ENCODE measurements at regions not wholly inside any gene's neighbourhood (a gene's known extent, or its start where the extent isn't known, plus 50 kb on each side); places are given as distances from the start of the nearest gene placed in this dataset.
"Not testable (repeated sequence)": the region's sequence is repeated elsewhere in the genome, so short reads cannot be mapped to it uniquely, and the experiment has no call there.

DNA sequence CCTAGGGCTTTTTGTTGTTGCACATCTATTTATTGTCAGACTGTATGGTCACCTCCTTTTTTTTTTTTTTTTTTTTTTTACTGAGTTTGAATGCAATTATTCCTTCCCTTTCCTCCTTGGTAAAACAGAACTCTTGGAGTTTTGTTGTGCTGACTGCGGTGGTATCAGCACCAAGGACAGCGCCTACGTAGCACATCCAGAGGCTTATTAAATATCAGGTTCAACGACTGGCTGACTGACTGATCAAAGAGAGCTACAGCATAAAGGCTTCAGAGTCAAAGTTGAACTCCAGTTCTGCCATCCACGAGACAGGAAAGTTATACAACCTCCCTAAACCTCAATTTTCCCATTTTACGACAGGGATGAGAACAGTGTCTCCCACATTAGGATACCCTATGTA, 86.1 kb upstream of the RBFOX1 start:
- TF ChIP-seq, protein P1, sequence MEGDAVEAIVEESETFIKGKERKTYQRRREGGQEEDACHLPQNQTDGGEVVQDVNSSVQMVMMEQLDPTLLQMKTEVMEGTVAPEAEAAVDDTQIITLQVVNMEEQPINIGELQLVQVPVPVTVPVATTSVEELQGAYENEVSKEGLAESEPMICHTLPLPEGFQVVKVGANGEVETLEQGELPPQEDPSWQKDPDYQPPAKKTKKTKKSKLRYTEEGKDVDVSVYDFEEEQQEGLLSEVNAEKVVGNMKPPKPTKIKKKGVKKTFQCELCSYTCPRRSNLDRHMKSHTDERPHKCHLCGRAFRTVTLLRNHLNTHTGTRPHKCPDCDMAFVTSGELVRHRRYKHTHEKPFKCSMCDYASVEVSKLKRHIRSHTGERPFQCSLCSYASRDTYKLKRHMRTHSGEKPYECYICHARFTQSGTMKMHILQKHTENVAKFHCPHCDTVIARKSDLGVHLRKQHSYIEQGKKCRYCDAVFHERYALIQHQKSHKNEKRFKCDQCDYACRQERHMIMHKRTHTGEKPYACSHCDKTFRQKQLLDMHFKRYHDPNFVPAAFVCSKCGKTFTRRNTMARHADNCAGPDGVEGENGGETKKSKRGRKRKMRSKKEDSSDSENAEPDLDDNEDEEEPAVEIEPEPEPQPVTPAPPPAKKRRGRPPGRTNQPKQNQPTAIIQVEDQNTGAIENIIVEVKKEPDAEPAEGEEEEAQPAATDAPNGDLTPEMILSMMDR (IDR thresholded peaks at IDR 0.05; ENCODE audit: insufficient read depth, low read depth, low read length) = no peak
- no peak overlapping the region for H3K4me3 ChIP-seq (ENCODE audit: low read depth, low read length)
- no peak for DNase-seq (ENCODE audit: low read depth)

DNA sequence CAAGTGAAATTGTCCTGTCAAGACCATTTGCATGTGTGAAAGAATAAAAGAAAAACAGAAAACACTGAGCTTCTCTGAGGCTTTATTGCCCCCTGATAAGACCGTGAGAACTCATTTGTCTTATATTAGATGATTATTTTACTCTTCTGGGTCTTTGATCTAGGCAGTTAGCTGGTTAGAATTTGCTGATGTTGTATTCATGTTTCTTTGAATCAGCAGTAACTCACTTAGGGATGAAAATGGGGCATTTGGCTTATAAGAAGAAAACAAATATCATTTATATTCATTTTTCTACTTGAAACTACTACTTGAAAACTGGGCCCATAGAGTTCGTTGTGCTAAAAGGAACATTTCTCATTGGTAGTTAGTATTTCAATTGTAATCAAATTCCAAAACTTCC, 93.1 kb upstream of the RBFOX1 start:
- DNase-seq (ENCODE audit: low read depth) = no peak
- no peak overlapping the region for H3K4me3 ChIP-seq (ENCODE audit: low read depth, low read length)
- TF ChIP-seq, protein P1 (IDR thresholded peaks at IDR 0.05; ENCODE audit: insufficient read depth, low read depth, low read length) = no peak

DNA sequence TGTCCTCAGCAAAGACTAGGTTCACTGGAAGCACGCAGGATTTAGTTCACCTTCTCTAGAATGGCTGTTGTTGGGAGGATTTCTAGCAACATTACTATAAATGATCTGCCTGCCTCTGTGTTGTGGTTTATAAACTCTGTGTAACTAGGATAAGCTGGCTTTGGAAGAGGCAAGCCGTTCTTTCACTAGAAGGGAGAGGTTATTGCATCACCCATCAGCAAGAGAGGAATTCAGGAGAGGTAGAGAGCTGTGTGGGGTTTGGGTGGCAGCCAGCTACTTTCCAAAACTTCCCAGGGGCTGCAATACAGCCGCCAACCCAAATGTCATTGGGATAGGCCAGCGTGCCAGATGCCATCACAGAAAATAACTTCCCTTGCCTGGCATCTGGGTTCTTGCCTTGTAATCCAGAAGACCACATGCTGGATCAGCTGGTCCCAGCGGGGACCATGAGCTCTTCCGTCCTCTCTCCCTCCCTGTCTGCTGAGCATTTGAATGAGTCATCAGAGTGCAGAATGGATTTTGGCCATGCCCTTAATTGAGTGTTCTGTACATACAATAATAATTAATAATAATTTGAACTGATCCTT, 95.7 kb upstream of the RBFOX1 start:
- DNase-seq (ENCODE audit: low read depth) = no peak
- H3K4me3 ChIP-seq (ENCODE audit: low read depth, low read length) = no peak overlapping the region
- TF ChIP-seq, protein P1 (IDR thresholded peaks at IDR 0.05; ENCODE audit: insufficient read depth, low read depth, low read length) = no peak

DNA sequence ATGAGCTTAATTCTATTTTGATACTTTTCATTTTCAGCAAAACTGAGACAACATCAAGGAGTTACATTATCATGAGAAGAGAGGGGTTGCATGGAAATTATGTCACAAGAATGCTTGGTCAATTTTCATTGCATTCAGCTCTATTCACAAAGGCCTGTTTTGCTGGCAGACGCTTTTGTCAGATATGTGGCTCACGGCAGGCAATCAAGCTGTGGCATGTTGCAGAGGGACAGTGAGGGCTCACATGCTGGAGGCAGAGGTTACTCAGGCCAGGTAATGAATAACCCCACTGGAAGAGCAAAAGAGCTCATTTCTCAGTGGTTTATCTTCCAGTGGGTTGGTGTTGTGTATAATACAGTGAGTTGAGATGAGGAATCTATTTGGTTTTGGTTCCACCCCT, 98.7 kb upstream of the RBFOX1 start:
- no peak overlapping the region for H3K4me3 ChIP-seq (ENCODE audit: low read depth, low read length)
- no peak for DNase-seq (ENCODE audit: low read depth)
- TF ChIP-seq, protein P1 (IDR thresholded peaks at IDR 0.05; ENCODE audit: insufficient read depth, low read depth, low read length) = no peak

DNA sequence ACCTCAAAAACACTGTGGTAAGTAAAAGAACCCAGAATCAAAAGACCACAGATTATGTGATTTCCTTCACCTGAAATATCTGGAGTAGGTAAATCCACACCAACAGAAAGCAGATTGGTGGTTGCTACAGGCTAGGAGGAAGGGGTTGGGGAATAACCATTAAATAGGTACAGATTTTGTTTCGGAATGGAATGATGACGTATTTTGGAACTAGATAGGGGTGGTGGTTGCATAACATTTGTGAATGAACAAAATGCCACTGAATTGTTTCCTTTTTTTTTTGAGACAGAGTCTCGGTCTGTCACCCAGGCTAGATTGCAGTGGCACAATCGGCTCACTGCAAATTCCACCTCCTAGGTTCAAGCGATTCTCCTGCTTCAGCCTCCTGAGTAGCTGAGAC, 100.9 kb upstream of the RBFOX1 start:
- no peak overlapping the region for H3K4me3 ChIP-seq (ENCODE audit: low read depth, low read length)
- TF ChIP-seq, protein P1 (IDR thresholded peaks at IDR 0.05; ENCODE audit: insufficient read depth, low read depth, low read length) = no peak
- no peak for DNase-seq (ENCODE audit: low read depth)

DNA sequence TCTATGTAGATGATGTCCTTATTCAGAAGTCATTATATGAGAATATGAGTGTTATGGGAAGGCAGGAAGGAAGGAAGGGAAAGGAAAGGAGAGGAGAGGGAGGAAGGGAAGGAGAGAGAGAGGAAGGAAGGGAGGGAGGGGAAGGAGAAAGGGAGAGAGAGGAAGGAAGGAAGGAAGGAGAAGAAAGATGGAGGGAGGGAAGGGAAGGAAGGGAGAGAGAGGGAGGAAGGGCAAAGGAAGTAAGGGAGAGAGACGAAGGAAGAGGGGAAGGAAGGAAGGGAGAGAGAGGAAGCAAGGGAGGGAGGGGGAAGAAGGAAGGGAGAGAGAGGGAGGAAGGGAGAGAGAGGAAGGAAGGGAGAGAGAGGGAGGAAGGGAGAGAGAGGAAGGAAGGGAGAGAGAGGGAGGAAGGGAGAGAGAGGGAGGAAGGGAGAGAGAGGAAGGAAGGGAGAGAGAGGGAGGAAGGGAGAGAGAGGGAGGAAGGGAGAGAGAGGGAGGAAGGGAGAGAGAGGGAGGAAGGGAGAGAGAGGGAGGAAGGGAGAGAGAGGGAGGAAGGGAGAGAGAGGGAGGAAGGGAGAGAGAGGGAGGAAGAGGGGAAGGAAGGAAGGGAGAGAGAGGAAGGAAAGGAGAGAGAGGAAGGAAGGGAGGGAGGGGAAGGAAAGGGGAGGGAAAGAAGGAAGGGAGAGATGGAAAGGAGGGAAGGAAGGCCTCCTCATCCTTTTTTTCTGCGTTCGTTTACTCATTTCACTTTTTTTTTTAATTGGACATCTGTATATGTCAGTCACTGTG, 103.0 kb upstream of the RBFOX1 start:
- not testable (repeated sequence) for DNase-seq (ENCODE audit: low read depth); H3K4me3 ChIP-seq (ENCODE audit: low read depth, low read length)

DNA sequence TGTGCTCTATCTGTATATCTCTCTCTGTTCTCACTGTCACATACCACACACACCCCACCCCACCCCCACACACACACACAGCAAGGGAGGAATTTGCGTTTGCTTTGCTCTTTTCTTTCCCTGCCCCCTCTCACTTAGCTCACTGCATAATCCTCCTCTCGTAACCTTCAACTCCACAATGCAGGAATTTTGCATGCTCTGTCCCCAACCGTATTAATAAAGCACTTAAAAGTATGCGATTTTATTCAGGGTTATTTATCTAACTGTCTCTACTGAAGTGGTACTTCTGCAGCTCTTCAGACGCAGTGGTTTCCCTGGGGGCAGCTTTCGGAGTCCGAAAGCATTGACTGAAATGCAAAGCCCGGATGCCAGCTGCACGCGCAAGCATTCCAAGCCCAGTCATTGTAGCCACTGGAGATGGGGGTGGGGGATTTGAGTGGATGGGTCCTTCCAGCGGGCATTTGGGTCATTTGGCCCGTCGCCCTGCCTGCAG, 105.4 kb upstream of the RBFOX1 start:
- no peak overlapping the region for H3K4me3 ChIP-seq (ENCODE audit: low read depth, low read length)
- DNase-seq (ENCODE audit: low read depth) = no peak
- TF ChIP-seq, protein P1 (IDR thresholded peaks at IDR 0.05; ENCODE audit: insufficient read depth, low read depth, low read length) = no peak

All from fibroblast of villous mesenchyme (primary cell).